ENCODE measurements at regions not wholly inside any gene's neighbourhood (a gene's known extent, or its start where the extent isn't known, plus 50 kb on each side); places are given as distances from the start of the nearest gene placed in this dataset.
A peak's percentile ranks its signal among the peaks of the same experiment; 100 is the strongest.
"Not testable (repeated sequence)": the region's sequence is repeated elsewhere in the genome, so short reads cannot be mapped to it uniquely, and the experiment has no call there.

DNA sequence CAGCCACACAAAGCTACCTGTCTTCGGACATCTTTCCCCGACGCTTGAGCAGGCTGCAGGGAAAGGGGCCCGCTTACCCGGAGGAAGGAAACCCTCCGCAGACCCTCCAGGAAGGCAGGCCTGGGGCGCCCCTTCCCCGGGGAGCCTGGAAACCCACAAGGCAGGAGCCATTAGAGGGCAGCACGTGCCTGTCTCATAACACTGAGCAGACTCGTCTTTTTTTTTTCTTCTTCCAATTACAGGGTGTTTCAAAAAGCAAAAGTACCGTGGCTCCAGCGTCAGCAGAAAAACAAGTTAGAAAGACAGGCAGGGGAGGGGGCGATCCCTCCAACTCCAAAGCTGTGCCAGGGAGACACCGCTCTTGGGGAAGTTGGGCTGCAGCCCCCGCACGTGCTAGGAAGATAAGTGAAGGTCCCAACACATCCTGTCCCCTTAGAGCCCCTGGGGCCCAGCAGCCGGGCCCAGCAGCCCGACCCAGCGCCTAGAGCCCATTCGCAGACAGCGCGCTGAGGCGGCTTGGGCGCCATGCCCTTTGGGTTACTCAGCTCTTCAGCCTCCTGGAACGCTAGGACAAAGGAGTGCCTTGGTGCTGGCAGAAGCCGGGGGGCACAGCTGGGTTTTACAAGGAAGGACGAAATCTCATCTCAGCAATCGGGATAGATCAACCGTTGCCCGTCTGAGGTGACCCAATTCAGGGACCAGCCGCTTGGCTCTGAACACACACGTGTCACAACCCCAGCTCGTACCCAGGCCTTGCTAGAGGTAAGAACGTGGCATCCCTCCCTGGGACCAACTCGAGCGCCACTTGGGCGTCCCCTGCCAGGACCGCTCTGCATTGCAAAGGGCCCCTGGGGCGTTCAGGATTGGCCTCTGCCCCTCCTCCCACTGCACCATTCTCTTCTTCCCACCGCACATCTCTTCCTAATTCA, 136.3 kb downstream of the LY86 start:
- DNase-seq: peak; percentile 68

- no peak for DNase-seq
Observed at GRCh38 chr6:6725468-6726209, 137.1 kb downstream of the LY86 start.

GRCh38 chr6:6728169-6728941, 139.8 kb downstream of the LY86 start:
- no peak for DNase-seq

DNA sequence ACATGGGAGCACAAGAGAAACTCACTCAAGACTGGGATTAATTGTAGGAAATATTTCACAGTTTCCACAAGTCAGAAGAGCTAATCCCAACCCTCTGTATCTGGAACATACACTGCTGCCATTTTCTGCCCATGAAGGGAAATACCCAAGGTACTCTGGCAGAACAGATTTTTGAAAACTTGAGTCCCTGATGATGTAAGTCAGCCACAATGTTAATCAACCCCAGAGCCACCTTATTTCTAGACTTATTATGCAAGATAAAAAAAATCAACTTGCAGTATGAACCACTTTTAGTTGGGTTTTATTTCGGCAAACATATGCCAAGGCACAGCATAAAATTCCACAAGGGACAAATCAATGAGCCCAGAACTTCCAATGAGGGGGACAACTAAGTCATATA, 141.5 kb downstream of the LY86 start:
- no peak for DNase-seq

GRCh38 chr6:6730831-6731230, 142.3 kb downstream of the LY86 start:
- DNase-seq: peak; percentile 80

- no peak for DNase-seq
Observed at GRCh38 chr6:6734479-6735465, 146.3 kb downstream of the LY86 start.

DNA sequence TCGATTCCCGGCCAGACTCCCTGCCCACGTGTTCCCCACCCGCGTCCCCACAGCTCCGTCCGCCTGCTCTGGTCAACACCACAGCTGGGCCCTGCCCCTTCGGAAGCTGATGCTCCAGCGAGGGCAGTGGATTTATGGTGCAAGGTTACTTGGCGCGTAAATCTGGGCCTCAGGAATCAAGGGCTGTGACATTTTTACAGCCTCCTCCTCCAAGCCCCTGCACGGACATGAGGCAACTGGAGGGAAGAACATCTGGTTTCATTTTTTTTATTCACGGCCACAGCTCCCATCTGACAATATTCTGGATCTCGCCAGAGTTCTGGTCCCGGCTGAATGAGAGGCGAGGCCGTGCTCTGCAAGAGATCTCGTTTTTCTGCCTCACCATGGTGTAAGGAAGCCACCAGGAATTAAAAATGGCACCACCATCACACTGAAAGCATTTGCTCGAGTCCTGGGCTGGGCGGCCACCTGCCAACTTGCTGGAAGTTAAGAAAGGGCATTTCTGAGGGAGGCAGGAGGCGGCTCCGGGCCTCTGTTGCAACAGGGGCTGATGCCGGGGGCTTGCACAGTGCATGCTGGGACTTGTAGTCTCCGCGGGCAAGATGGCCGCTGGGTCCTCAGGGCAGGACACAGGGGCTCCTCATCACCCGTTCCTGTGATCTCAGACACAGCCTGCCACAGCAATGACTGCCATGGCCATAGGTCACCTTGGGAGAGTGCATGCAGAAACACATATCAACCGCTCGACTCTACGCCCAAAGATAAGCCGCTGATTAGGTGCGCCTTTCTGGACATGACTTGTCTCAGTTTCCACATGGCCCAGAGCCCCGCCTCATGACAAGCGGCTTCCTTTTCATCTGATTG, 148.5 kb downstream of the LY86 start:
- DNase-seq: peak; percentile 23

- DNase-seq: no peak
Observed at GRCh38 chr6:6737671-6738070, 149.2 kb downstream of the LY86 start.

DNA sequence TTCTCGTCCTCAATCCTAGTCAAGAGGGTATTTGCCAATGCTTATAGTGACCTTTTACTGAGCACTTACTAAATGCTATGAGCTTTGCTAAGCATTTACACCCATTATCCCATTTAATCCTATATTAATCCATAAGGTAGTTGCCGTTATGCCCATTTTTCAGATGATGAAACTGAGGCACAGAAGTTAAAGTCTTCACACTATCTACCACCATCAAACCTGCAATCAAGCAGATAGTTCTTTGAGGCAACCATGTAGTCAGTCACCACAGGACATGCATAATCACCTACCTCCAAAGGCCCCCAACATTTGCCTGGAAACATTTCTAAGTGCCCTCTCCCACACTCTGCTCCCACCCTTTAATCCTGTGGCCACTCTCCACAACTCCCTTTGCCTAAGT, 149.6 kb downstream of the LY86 start:
- DNase-seq: no peak

GRCh38 chr6:6738922-6739716, 150.6 kb downstream of the LY86 start:
- no peak for DNase-seq

GRCh38 chr6:6740595-6740994, 152.1 kb downstream of the LY86 start:
- DNase-seq: no peak

DNA sequence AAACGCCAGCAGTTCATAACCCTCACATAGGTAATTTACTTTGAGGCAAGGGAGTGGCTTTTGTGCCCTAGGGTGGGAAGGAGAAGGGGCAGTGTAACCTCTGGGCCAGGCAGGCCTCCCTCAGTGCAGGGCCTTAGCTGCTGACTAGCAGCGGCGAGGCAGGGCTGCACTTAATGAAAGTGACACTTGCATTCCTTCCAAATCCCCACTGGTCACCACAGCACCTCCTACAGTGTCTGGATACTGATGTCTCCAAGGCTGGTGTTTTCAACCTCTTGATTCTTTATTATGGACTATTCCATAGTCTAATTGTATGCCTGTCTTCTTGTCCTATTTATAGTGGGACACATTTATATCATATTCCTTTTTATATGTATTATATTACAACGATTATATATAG, 152.7 kb downstream of the LY86 start:
- DNase-seq: peak; percentile 15

GRCh38 chr6:6742535-6742934, 154.0 kb downstream of the LY86 start:
- no peak for DNase-seq

DNA sequence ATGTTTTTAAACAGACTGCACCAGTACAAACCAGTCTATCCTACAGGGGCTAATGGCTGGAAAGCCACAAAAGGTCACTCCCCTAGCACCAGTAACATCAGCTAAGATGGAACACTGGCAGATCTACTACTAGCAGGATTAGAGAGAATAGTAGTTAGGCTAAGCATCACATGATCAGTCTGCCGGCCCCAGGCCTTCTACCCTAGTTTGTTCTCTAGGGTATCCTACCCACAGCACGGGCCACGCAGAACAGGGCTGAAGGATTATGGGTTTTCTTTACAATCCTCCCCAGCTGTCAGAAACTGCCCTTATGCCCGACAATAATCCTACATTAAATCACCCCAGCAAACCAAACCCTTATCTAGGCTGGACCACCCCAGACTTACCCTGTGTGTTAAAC, 156.0 kb downstream of the LY86 start:
- no peak for DNase-seq

- not testable (repeated sequence) for DNase-seq
Observed at GRCh38 chr6:6745637-6746332, 157.3 kb downstream of the LY86 start.

- no peak for DNase-seq
Observed at GRCh38 chr6:6746333-6746969, 157.9 kb downstream of the LY86 start.

DNA sequence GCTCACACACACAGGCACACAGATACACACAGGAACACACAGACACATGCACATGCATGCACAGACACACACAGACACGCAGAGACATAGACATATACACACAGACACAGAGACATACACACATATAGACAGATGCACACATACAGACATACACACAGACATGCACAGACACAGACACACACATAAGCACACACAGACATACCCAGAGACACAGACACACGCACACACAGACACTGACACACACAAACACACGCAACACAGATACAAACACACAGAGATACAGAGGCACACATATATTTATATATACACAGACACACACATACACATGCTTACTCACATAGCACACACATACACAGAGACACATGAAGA, 158.4 kb downstream of the LY86 start:
- DNase-seq: no peak

DNA sequence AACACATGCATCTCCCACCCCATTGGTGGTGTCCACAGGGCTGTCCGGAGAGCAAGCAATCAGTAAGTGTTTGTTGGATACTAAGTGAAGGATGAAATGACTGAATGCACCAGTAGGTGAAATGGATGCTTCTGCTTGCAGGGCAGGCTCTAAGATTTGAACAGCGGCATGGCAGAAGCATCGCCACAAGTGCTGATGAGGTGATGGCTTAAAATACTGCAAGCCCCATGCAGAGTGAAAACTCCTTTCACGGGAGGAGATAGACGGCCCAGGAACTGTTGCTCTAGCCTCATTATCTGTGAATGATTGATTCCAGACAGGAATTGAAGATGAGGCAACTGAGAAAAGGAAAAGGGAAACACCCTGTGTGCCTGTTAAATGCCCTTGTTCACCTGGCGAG, 158.9 kb downstream of the LY86 start:
- DNase-seq: no peak

GRCh38 chr6:6748001-6748400, 159.5 kb downstream of the LY86 start:
- DNase-seq: no peak
